IMR-90 (cell line): ENCODE measurements at regions not wholly inside any gene's neighbourhood (a gene's known extent, or its start where the extent isn't known, plus 50 kb on each side); places are given as distances from the start of the nearest gene placed in this dataset.

Experiments
- BHLHE40 ChIP-seq: fragments of 150-350 bp; IDR thresholded peaks from 2 replicates; pipeline ENCODE4 v1.6.1; 2016; ENCODE audit warnings: mild to moderate bottlenecking, low read depth, low read length
- CEBPB ChIP-seq: IDR thresholded peaks from 2 replicates; pipeline ENCODE4 v1.6.1; 2012; ENCODE audit warnings: low read depth, low read length, improper control_type of control experiment
- CHD1 ChIP-seq: IDR thresholded peaks from 2 replicates; pipeline ENCODE4 v1.6.1; 2012; ENCODE audit warnings: low read depth, low read length, improper control_type of control experiment
- CTCF ChIP-seq: conservative IDR thresholded peaks from 2 replicates; pipeline ENCODE4 v1.5.1; 2012; ENCODE audit warnings: mild to moderate bottlenecking, low read depth, low read length, improper control_type of control experiment
- FOS ChIP-seq: fragments of 150-350 bp; IDR thresholded peaks from 2 replicates; pipeline ENCODE4 v1.6.1; 2016; ENCODE audit warnings: low read depth, low read length
- MAFK ChIP-seq: IDR thresholded peaks from 2 replicates; pipeline ENCODE4 v1.6.1; 2012; ENCODE audit warnings: low read depth, low read length, improper control_type of control experiment
- MAZ ChIP-seq: IDR thresholded peaks from 2 replicates; pipeline ENCODE4 v1.6.1; 2012; ENCODE audit warnings: low read depth, mild to moderate bottlenecking, low read length, improper control_type of control experiment, moderate library complexity, borderline replicate concordance
- POLR2A ChIP-seq: IDR thresholded peaks from 2 replicates; pipeline ENCODE4 v1.6.1; 2012; ENCODE audit warnings: mild to moderate bottlenecking, low read depth, low read length
- RAD21 ChIP-seq: IDR thresholded peaks from 2 replicates; pipeline ENCODE4 v1.6.1; 2012; ENCODE audit warnings: low read length, improper control_type of control experiment
- RFX5 ChIP-seq: IDR thresholded peaks from 2 replicates; pipeline ENCODE4 v1.8.0; 2012; ENCODE audit warnings: low read depth, mild to moderate bottlenecking, low read length, moderate library complexity
- SMC3 ChIP-seq: fragments of 150-350 bp; IDR thresholded peaks from 2 replicates; pipeline ENCODE4 v1.6.1; 2016; ENCODE audit warnings: low read depth, mild to moderate bottlenecking, antibody characterized with exemption, low read length, moderate library complexity
- TF ChIP-seq, protein P1 (sequence below): fragments of 150-350 bp; IDR thresholded peaks from 2 replicates; pipeline ENCODE4 v1.6.1; 2017; ENCODE audit warnings: mild to moderate bottlenecking, antibody characterized with exemption, low read length, low read depth

DNA sequence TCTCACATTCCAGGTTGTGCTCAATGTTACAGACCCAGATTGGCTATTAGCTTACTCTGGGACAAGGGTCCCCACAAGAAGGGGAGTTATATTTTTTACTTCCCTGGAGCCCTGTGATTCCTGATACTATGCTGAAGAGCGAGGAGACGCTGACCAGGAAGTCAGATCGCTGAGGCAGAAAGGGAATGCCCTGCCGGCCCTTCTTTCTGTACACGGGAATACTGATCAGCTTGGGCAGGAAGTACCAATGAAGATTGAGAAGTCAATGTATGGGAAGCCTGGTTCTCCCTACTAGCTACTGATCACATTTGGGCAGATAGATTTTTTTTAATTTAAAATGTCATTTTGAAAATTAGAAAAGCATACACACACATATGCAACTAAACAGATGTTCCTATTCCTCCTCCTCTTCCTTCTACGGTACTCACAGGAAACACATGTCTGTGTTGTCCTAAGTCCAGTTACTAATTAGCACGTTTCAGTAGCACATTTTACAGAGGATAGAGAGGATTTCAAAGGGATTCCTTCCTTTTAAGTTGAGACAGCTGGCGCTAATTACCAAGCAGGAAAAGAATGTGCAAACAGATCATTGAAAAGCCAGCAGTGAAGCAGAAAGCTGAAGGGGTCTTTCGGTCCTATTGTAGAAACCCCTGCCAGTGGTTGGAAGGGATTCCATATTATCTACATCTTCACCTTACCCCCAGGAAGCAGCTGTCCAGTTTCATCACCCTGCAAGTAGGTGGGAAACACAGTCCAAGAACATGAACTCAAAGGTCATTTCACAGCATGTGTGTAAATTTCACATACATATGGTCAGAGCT lies 292.4 kb downstream of the DUSP6 start:
- TF ChIP-seq MAFK: no peak
- TF ChIP-seq CTCF: no peak
- TF ChIP-seq POLR2A: no peak
- TF ChIP-seq, protein P1, sequence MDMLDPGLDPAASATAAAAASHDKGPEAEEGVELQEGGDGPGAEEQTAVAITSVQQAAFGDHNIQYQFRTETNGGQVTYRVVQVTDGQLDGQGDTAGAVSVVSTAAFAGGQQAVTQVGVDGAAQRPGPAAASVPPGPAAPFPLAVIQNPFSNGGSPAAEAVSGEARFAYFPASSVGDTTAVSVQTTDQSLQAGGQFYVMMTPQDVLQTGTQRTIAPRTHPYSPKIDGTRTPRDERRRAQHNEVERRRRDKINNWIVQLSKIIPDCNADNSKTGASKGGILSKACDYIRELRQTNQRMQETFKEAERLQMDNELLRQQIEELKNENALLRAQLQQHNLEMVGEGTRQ: no peak
- no peak for TF ChIP-seq FOS
- no peak for TF ChIP-seq RAD21
- TF ChIP-seq BHLHE40: no peak
- no peak for TF ChIP-seq CHD1
- no peak for TF ChIP-seq CEBPB
- TF ChIP-seq MAZ: no peak
- no peak for TF ChIP-seq SMC3
- TF ChIP-seq RFX5: no peak
